GM19025 (cell line): ENCODE measurements at regions not wholly inside any gene's neighbourhood (a gene's known extent, or its start where the extent isn't known, plus 50 kb on each side); places are given as distances from the start of the nearest gene placed in this dataset.

Source experiments
- ATAC-seq: cut with Tn5 transposase; IDR thresholded peaks from one replicate; pipeline ENCODE4 v1.9.1; 2021; ENCODE audit warnings: mild to moderate bottlenecking, low read depth, moderate library complexity; ENCODE audit not compliant: unreplicated experiment

GRCh38 chr4:10336471-10336870, 120.8 kb downstream of the ZNF518B start:
- ATAC-seq = no peak

GRCh38 chr4:10335050-10335449, 122.2 kb downstream of the ZNF518B start:
- ATAC-seq = no peak

- ATAC-seq = no peak
Observed at GRCh38 chr4:10334506-10335028, 122.7 kb downstream of the ZNF518B start.

- no peak for ATAC-seq
Observed at GRCh38 chr4:10333942-10334341, 123.3 kb downstream of the ZNF518B start.

- ATAC-seq = no peak
Observed at GRCh38 chr4:10326075-10326474, 131.2 kb downstream of the ZNF518B start.

- no peak for ATAC-seq
Observed at GRCh38 chr4:10321931-10322330, 135.3 kb downstream of the ZNF518B start.

GRCh38 chr4:10320130-10320529, 137.1 kb downstream of the ZNF518B start:
- no peak for ATAC-seq

- ATAC-seq = no peak
Observed at GRCh38 chr4:10317345-10317744, 139.9 kb downstream of the ZNF518B start.

GRCh38 chr4:10316851-10317250, 140.4 kb downstream of the ZNF518B start:
- no peak for ATAC-seq

- ATAC-seq = no peak
Observed at GRCh38 chr4:10315638-10316037, 141.6 kb downstream of the ZNF518B start.

GRCh38 chr4:10312568-10312967, 144.7 kb downstream of the ZNF518B start:
- ATAC-seq = no peak

GRCh38 chr4:10311939-10312338, 145.3 kb downstream of the ZNF518B start:
- ATAC-seq = no peak

- no peak for ATAC-seq
Observed at GRCh38 chr4:10305816-10306215, 151.4 kb downstream of the ZNF518B start.

- no peak for ATAC-seq
Observed at GRCh38 chr4:10303291-10303690, 153.9 kb downstream of the ZNF518B start.

GRCh38 chr4:10302096-10302495, 155.1 kb downstream of the ZNF518B start:
- ATAC-seq = no peak

GRCh38 chr4:10299601-10300000, 157.6 kb downstream of the ZNF518B start:
- ATAC-seq = no peak

- ATAC-seq = no peak
Observed at GRCh38 chr4:10298681-10299080, 158.5 kb downstream of the ZNF518B start.

- ATAC-seq = no peak
Observed at GRCh38 chr4:10296730-10297129, 160.5 kb downstream of the ZNF518B start.

- ATAC-seq = no peak
Observed at GRCh38 chr4:10295301-10295700, 161.9 kb downstream of the ZNF518B start.

- ATAC-seq = no peak
Observed at GRCh38 chr4:10289538-10289906, 167.7 kb downstream of the ZNF518B start.

- no peak for ATAC-seq
Observed at GRCh38 chr4:10288830-10289537, 168.2 kb downstream of the ZNF518B start.

GRCh38 chr4:10285028-10285427, 168.4 kb upstream of the WDR1 start:
- ATAC-seq = no peak

GRCh38 chr4:10283761-10284160, 167.2 kb upstream of the WDR1 start:
- ATAC-seq = no peak
